ENCODE measurements at regions not wholly inside any gene's neighbourhood (a gene's known extent, or its start where the extent isn't known, plus 50 kb on each side); places are given as distances from the start of the nearest gene placed in this dataset.

DNA sequence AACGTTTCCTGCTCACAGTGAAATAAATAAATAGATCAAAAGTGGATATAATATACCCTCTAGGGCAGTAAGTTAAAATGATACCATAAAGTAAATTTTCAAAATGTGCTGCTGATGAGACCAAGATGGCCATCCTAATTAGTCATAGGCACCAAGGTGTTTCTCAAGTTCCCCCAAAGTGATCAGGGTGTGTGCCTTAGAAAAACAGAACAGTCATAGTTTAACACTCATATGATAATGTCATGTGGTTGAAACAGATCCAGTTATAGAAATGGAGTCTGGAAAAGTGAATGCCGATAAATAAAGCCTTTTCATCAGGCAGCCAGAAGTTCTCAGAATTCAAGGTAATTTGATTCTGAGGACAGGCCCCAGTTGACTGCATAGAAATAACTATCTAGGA is 161.5 kb upstream of the CDKN2B start:
- no peak for TF ChIP-seq CTCF (conservative IDR thresholded peaks at IDR 0.05 in 1 of 2, IDR thresholded peaks at IDR 0.05 in 1 of 2; ENCODE audit: extremely low read depth in 1 of 2, insufficient read depth in 1 of 2, low read depth in 1 of 2, low read length in 2 of 2)
- TF ChIP-seq EZH2 (IDR thresholded peaks at IDR 0.05; ENCODE audit: borderline replicate concordance, low read length) = no peak
